Stimulated activated CD8-positive, alpha-beta memory T cell treated with anti-CD3 and anti-CD28 coated beads, Interleukin-15, amount 100 ng/mL, for 4 hours (primary cell): ENCODE measurements at regions not wholly inside any gene's neighbourhood (a gene's known extent, or its start where the extent isn't known, plus 50 kb on each side); places are given as distances from the start of the nearest gene placed in this dataset.

Source experiments
- DNase-seq, 2 donors: peaks; one replicate each; pipeline ENCODE4 v3.0.0-alpha.2; 2020; ENCODE audit warnings: low read depth in 2 of 2

- no peak for DNase-seq
Observed at GRCh38 chr9:20197976-20198685, 409.3 kb upstream of the SLC24A2 start.

- no peak for DNase-seq
Observed at GRCh38 chr9:20191228-20191840, 402.5 kb upstream of the SLC24A2 start.

- no peak for DNase-seq
Observed at GRCh38 chr9:20189871-20190270, 401.0 kb upstream of the SLC24A2 start.

GRCh38 chr9:20188616-20189369 lies 400.0 kb upstream of the SLC24A2 start:
- no peak for DNase-seq

- no peak for DNase-seq
Observed at GRCh38 chr9:20187318-20187717, 398.5 kb upstream of the SLC24A2 start.

GRCh38 chr9:20186823-20187222 lies 398.0 kb upstream of the SLC24A2 start:
- DNase-seq = no peak

- no peak for DNase-seq
Observed at GRCh38 chr9:20186231-20186630, 397.4 kb upstream of the SLC24A2 start.

- DNase-seq = no peak
Observed at GRCh38 chr9:20184541-20184940, 395.7 kb upstream of the SLC24A2 start.

GRCh38 chr9:20178679-20179078 lies 389.8 kb upstream of the SLC24A2 start:
- DNase-seq = no peak

- DNase-seq = no peak
Observed at GRCh38 chr9:20178197-20178596, 389.4 kb upstream of the SLC24A2 start.

- DNase-seq = no peak
Observed at GRCh38 chr9:20170122-20170521, 381.3 kb upstream of the SLC24A2 start.

- no peak for DNase-seq
Observed at GRCh38 chr9:20152151-20152725, 363.4 kb upstream of the SLC24A2 start.

- no peak for DNase-seq
Observed at GRCh38 chr9:20148416-20148815, 359.6 kb upstream of the SLC24A2 start.

GRCh38 chr9:20144197-20144596 lies 355.4 kb upstream of the SLC24A2 start:
- no peak for DNase-seq

GRCh38 chr9:20139763-20140290 lies 351.0 kb upstream of the SLC24A2 start:
- DNase-seq = no peak

GRCh38 chr9:20138841-20139240 lies 350.0 kb upstream of the SLC24A2 start:
- no peak for DNase-seq

- DNase-seq = no peak
Observed at GRCh38 chr9:20138116-20138515, 349.3 kb upstream of the SLC24A2 start.

- no peak for DNase-seq
Observed at GRCh38 chr9:20137425-20137824, 348.6 kb upstream of the SLC24A2 start.

- DNase-seq = no peak
Observed at GRCh38 chr9:20135119-20135697, 346.4 kb upstream of the SLC24A2 start.

- DNase-seq = no peak
Observed at GRCh38 chr9:20125727-20126126, 336.9 kb upstream of the SLC24A2 start.

- DNase-seq = no peak
Observed at GRCh38 chr9:20119566-20119965, 330.7 kb upstream of the SLC24A2 start.

GRCh38 chr9:20117986-20118385 lies 329.1 kb upstream of the SLC24A2 start:
- DNase-seq = no peak
